Endodermal cell (in vitro differentiated cells): ENCODE measurements at regions not wholly inside any gene's neighbourhood (a gene's known extent, or its start where the extent isn't known, plus 50 kb on each side); places are given as distances from the start of the nearest gene placed in this dataset.

Source experiments
- DNase-seq: peaks from one replicate; pipeline ENCODE4 v3.0.0-alpha.2; 2017
- H3K27ac ChIP-seq: 2 replicates; pipeline ENCODE4 v1.5.1; 2013; ENCODE audit warnings: mild to moderate bottlenecking, low read depth, low read length, moderate library complexity
- H3K27me3 ChIP-seq: 2 replicates; pipeline ENCODE4 v1.6.1; 2013; ENCODE audit warnings: mild to moderate bottlenecking, low read length, moderate library complexity; ENCODE audit not compliant: insufficient read depth, control insufficient read depth, poor library complexity, severe bottlenecking
- H3K36me3 ChIP-seq: 2 replicates; pipeline ENCODE4 v1.7.0; 2013; ENCODE audit warnings: mild to moderate bottlenecking, low read length, moderate library complexity; ENCODE audit not compliant: control insufficient read depth, insufficient read depth
- H3K4me1 ChIP-seq: one replicate; pipeline ENCODE4 v1.7.0; 2013; ENCODE audit warnings: low read length; ENCODE audit not compliant: control insufficient read depth, insufficient read depth
- H3K4me3 ChIP-seq: 2 replicates; pipeline ENCODE4 v1.5.1; 2013; ENCODE audit warnings: mild to moderate bottlenecking, low read length, moderate library complexity
- H3K9ac ChIP-seq: 2 replicates; pipeline ENCODE4 v1.6.1; 2013; ENCODE audit warnings: mild to moderate bottlenecking, low read length, moderate library complexity; ENCODE audit not compliant: poor library complexity, severe bottlenecking; ENCODE audit errors: extremely low read depth
- H3K9me3 ChIP-seq: 2 replicates; pipeline ENCODE4 v1.6.1; 2013; ENCODE audit warnings: mild to moderate bottlenecking, low read length, moderate library complexity; ENCODE audit not compliant: control insufficient read depth
- H3K27ac Mint-ChIP-seq: 2 replicates; pipeline ENCODE4 v1.8.0; 2020; ENCODE audit warnings: mixed read lengths
- H3K27me3 Mint-ChIP-seq: 2 replicates; pipeline ENCODE4 v1.8.0; 2021; ENCODE audit warnings: mild to moderate bottlenecking, mixed read lengths; ENCODE audit not compliant: insufficient read depth
- H3K36me3 Mint-ChIP-seq: 2 replicates; pipeline ENCODE4 v1.8.0; 2020; ENCODE audit warnings: low read depth, mixed read lengths
- H3K4me1 Mint-ChIP-seq: 2 replicates; pipeline ENCODE4 v1.8.0; 2020; ENCODE audit warnings: mixed read lengths
- H3K4me3 Mint-ChIP-seq: 2 replicates; pipeline ENCODE4 v1.8.0; 2020; ENCODE audit warnings: mild to moderate bottlenecking, moderate library complexity, mixed read lengths
- H3K9me3 Mint-ChIP-seq: 2 replicates; pipeline ENCODE4 v1.8.0; 2020; ENCODE audit warnings: mild to moderate bottlenecking, mixed read lengths
- WGBS, 2 experiments: methylation state at CpG; one replicate each; pipeline versions ENCODE4 v1.1.5 to v1.1.7; 2013; ENCODE audit warnings: missing lambda C conversion rate in 2 of 2, mixed read lengths in 1 of 2; ENCODE audit not compliant: insufficient coverage in 1 of 2, insufficient read length in 1 of 2; 5-methylcytosine and 5-hydroxymethylcytosine counted together
- TF ChIP-seq, protein P1 (sequence below): fragments of 200-600 bp; sonication (generic); conservative IDR thresholded peaks from 2 replicates; pipeline ENCODE4 v1.5.0; 2021; ENCODE audit warnings: antibody characterized with exemption, mild to moderate bottlenecking

DNA sequence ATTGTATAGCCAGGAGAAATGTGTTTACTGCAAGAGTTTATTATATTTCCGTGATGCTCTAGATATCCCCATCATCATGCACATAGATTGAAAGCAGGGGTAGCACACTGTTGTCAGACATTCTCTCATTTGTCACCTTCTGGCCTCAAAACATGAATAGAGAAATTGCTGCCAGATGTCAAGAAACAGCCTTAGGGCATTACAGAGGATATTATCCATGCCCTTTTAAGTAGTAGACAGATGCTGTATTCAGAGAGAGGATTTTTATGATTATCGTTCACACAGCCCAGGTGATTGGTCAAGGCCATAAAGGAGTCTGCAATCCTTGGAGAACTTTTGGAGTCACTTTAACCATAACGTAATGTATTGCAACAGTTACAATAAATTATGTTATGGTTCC is 1961.5 kb upstream of the TENM3 start:
- Histone ChIP-seq H3K9ac (no peak overlapping the region), H3K36me3 (no peaks in the 10 kb centered on the region), H3K4me3 (no peak overlapping the region), H3K27me3 (no peaks in the 10 kb centered on the region), H3K27ac (no peak overlapping the region), H3K4me1 (no peaks in the 10 kb centered on the region), H3K9me3 (no peaks in the 10 kb centered on the region)
- TF ChIP-seq, protein P1, sequence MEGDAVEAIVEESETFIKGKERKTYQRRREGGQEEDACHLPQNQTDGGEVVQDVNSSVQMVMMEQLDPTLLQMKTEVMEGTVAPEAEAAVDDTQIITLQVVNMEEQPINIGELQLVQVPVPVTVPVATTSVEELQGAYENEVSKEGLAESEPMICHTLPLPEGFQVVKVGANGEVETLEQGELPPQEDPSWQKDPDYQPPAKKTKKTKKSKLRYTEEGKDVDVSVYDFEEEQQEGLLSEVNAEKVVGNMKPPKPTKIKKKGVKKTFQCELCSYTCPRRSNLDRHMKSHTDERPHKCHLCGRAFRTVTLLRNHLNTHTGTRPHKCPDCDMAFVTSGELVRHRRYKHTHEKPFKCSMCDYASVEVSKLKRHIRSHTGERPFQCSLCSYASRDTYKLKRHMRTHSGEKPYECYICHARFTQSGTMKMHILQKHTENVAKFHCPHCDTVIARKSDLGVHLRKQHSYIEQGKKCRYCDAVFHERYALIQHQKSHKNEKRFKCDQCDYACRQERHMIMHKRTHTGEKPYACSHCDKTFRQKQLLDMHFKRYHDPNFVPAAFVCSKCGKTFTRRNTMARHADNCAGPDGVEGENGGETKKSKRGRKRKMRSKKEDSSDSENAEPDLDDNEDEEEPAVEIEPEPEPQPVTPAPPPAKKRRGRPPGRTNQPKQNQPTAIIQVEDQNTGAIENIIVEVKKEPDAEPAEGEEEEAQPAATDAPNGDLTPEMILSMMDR = no peak
- DNase-seq = no peak
- no peak overlapping the region for H3K4me3 Mint-ChIP-seq
- WGBS, 2 experiments = 89 to 100% methylated on average over 1 to 3 of the region's 3 CpGs
- no peak overlapping the region for H3K27ac Mint-ChIP-seq
- no peaks in the 10 kb centered on the region for H3K27me3 Mint-ChIP-seq
- no peaks in the 10 kb centered on the region for H3K9me3 Mint-ChIP-seq
- no peaks in the 10 kb centered on the region for H3K4me1 Mint-ChIP-seq
- H3K36me3 Mint-ChIP-seq = no peaks in the 10 kb centered on the region

DNA sequence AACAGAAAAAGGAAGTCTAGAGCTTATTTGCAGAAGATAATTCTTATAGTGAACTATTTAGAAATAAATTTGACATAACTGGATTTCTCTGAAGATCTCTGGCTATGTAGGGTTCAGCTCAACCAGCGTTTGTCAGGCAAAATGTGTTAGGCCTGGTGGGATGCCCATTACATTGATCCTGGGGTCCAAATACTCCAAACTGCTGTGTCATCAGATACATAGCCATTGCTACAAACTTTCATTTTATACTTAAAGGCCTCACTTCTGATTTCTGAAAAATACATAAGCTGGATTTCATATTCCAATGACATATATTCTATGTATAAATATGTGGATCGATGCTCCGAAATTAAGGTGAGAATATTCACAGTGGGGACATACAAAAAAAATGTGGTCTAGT is 1958.9 kb upstream of the TENM3 start:
- Histone ChIP-seq H3K9ac (no peak overlapping the region), H3K27me3 (no peaks in the 10 kb centered on the region), H3K9me3 (no peaks in the 10 kb centered on the region), H3K4me1 (no peaks in the 10 kb centered on the region), H3K4me3 (no peak overlapping the region), H3K36me3 (no peaks in the 10 kb centered on the region), H3K27ac (no peak overlapping the region)
- H3K27me3 Mint-ChIP-seq = no peaks in the 10 kb centered on the region
- no peak for DNase-seq
- no peaks in the 10 kb centered on the region for H3K4me1 Mint-ChIP-seq
- WGBS, 2 experiments = 0 to 57% methylated on average over 1 to 3 of the region's 3 CpGs
- no peaks in the 10 kb centered on the region for H3K36me3 Mint-ChIP-seq
- TF ChIP-seq, protein P1 = no peak
- no peak overlapping the region for H3K27ac Mint-ChIP-seq
- H3K4me3 Mint-ChIP-seq = no peak overlapping the region
- H3K9me3 Mint-ChIP-seq = no peaks in the 10 kb centered on the region

DNA sequence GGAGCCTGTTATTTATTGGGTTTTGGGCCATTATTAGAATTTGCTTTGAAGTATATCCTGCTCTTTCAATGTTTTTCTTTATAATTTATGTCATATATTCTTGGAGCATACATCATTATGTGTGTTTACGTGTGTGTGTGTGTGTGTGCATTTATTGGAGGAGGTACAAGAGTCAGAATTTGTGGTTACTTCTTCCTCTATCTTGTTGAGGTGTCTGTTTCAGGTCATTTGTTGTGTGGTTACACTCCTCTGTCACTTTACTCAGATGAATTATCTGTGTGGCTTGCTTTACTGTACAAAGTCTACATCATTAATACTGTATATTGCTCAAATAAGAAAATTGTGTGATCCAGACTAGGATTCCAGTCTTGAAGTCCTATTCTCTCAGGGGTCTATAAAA is 1957.4 kb upstream of the TENM3 start:
- Histone ChIP-seq H3K9me3 (no peaks in the 10 kb centered on the region), H3K27me3 (no peaks in the 10 kb centered on the region), H3K9ac (no peak overlapping the region), H3K4me3 (no peak overlapping the region), H3K27ac (no peak overlapping the region), H3K36me3 (no peaks in the 10 kb centered on the region), H3K4me1 (no peaks in the 10 kb centered on the region)
- DNase-seq = no peak
- Mint-ChIP-seq H3K27me3 (no peaks in the 10 kb centered on the region), H3K4me1 (no peaks in the 10 kb centered on the region), H3K36me3 (no peaks in the 10 kb centered on the region), H3K4me3 (no peak overlapping the region), H3K9me3 (no peaks in the 10 kb centered on the region), H3K27ac (no peak overlapping the region)
- TF ChIP-seq, protein P1 = no peak
- WGBS, 2 experiments = 100% methylated on average over 1 of the region's 1 CpG; no CpG with 5 or more reads in 1 of the 2 experiments
